HG02938 (cell line): ENCODE measurements at regions not wholly inside any gene's neighbourhood (a gene's known extent, or its start where the extent isn't known, plus 50 kb on each side); places are given as distances from the start of the nearest gene placed in this dataset.

Experiments
- ATAC-seq: cut with Tn5 transposase; IDR thresholded peaks from one replicate; pipeline ENCODE4 v1.9.1; 2021; ENCODE audit warnings: mild to moderate bottlenecking, moderate library complexity; ENCODE audit not compliant: unreplicated experiment

DNA sequence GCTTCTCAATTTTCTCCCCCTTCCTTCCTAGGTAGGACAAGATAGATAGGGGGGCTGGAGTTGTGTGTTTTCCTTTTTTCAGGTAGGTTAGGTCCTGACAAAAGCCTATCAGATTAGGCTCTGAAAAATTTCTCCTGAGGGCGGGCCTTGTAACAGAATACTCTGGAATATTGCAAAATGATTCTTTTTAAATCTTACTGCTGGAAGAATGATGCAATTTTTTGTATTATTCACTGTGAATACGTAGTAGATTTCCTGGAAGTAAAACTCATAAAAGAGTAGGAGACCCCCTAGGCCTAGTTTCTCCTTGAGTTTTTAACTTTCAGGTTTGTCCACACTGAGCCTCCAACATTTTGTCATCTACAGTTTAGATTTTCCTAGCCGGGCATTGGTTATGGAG lies 1701.8 kb downstream of the EFNA5 start:
- ATAC-seq, result no peak

DNA sequence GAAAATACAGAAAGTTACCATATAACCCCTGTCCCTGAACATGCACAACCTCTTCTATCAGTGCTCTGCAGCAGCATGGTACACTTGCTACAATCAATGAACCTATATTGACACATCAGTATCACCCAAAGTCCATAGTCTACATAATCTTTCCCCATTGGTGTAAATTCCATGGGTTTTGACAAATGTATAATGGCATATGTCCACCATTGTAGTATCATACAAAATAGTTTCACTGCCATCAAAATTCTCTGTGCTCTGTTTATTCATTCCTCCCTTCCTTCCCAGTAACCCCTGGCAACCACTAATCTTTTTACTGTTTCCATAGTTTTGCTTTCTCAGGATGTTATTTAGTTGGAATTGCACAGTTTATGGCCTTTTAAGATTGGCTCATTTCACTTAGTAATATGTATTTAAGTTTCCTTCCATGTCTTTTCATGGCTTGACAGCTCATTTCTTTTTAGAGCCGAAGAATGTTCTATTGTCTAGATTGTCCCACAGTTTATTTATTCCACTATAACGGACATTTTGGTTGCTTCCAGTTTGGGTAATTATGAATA lies 1707.0 kb downstream of the EFNA5 start:
- ATAC-seq, result no peak

DNA sequence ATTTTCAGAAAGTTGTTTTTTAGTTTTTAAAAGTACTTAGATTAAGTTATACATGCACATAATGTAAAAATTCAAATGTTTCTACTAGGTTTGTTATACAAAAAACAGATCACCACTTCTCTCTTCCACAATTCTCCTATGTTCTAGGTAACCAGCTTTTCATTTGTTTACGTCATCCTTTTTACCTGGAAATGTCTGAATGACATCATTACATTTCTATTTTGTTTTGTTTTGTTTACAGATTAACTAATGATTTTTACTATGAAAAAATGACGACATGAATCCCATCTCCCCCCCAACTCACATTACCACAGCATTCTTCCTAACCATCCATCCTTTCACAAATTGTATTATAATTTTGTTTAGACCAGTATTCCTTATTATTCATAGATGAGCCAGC lies 1709.2 kb downstream of the EFNA5 start:
- ATAC-seq, result no peak

DNA sequence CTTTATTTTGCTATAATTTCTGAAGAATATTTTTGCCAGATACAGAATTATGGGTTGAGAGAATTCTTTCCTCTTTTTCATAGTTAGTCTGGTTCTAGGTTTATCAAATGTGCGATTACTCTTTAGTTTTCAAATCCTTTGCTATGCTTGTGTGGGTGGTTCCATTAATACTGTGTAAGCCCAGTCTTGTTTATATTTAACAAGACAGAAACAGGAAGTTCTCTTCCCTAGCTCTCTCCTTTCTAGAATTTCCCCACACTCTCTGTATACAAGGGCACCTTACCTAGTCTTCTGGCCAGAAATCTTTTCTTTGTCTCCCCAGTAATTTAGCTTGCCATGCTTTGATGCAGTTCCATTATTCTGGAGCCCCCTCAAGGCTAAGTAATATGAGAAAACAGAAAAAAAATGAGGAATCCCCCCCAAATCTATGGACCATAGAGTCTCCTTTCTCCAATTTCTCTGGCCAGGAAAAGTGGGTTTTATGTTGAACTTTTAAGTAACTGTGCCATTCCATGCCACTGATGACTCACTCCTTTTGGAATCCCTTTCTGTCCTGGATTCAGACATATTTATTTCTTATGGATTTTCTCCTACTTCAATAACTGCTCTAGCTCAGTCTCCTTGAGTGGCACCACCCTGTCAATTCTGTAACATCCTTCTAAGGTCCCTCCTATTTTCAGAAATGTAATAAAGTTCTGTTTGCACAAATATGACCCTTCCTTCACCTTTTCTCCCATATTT lies 1714.1 kb downstream of the EFNA5 start:
- ATAC-seq, result no peak

DNA sequence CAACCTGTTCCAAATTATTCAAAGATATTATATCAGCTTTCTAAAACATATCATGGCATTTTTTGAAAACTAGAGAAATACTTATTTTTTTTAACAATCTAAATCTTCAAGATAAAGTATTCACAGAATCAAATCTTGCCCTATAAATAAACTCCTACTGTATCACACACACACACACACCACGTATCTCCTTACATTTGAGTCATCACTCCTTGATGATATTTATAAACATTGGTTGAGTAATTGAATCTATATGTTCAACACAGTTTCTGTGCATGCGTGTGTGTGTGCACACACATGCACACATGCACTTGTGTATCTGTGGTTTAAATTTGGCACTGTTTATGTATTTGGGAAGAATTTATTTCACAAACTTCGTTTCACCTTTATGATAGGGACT lies 1716.4 kb downstream of the EFNA5 start:
- no peak for ATAC-seq

DNA sequence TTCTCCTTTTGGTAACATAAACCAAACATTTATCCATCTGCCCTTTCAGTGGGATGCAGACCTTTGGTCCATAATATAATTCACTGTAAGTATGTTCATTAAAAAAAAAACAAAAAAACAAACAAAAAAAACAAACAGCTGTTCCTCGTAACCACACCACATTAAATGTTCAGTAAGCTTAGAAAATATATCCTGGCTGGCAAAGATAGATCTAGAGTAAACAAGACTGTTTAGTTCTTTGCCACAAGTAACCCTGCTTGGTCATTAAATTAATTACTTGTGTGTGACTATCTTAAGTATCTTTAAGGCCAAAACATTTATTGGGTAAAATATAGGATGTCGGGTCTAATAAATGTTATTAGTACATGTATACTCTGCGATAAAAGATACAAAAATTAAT lies 1717.1 kb downstream of the EFNA5 start:
- no peak for ATAC-seq

DNA sequence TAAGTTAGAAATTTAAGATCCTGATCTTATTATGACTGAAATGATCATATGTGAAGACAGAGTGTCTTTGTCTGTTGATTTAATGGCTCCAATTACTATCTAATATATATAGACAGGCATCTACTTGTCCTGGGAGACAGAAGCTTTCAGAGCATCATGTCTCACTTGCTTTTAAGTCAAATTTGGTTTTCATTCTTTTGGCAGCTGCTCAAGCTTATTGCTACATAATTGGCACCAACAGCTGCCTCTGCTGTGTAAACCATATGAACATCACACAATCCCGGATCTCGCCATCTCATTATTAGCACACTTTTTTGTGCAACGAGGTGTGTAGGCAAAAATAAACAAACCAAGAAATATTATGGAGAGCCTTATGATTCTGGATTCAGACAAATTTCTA lies 1717.9 kb downstream of the EFNA5 start:
- no peak for ATAC-seq

DNA sequence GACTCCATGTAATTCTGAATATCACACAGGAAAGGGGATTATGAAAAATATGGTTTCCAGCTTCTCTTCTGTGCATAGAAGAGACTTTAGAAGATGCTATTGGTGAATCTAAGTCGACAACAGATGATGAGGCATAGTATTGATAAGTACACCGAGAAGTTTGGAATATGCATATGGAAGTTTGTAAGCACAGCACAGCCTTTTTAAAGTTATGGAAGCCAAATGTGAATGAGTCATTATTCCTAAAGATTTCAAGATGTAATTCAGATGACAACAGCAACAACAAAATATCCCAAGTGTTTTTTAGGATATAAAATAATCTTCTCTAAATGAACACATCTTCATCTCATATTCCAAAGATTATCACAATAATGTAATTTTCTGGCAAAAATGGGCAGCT lies 1723.3 kb downstream of the EFNA5 start:
- ATAC-seq, result no peak

DNA sequence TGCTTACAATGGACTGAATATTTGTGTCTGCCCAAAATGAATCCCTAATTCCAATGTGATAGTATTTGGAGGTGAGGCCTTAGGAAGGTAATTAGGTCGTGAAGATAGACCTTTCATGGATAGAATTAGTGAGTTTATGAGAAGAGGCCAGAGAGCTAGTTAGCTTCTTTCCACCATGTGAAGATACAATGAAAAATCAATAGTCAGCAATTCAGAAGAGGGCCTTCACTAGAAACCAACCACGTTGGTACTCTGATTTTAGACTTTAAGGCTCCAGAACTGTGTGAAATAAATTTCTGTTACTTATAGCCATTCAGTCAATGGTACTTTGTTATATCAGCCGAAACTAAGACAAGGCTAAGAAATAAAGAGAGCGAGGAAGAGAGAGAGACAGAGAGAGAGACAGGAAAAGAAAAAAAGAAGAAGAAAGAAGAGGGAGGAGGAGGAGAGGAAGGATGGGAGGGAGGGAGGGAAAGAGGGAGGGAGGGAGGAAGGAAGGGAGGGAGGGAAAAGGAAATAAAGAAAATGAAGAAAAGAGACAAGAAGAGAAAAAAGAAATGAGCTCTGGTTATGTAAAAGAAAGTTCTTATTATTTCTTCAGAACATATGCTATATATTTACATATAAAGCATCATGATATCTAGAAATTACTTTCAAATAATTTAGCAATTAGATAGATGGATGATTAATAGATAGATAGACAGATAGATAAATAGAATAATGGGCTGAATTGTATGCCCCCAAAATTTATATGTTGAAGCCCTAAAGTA lies 1725.3 kb downstream of the EFNA5 start:
- ATAC-seq, result no peak

DNA sequence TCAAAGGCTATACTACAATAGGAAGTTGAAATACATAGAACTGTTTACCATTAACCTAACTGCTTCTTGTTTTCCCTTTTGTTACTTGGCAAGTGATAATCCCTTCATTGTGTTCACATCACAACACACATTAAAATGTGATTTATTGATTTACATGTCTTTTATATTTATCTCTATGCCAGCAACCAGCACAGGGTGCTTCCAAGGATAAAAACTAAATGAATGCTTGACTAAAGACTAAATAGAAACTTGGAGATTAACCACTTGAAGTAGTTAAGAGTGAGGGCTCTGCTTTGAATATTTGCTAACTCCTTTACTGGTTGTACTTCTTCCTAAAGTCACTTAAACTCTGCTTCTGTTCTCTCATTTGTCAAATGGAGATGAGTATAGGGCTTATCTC lies 1730.6 kb downstream of the EFNA5 start:
- no peak for ATAC-seq

DNA sequence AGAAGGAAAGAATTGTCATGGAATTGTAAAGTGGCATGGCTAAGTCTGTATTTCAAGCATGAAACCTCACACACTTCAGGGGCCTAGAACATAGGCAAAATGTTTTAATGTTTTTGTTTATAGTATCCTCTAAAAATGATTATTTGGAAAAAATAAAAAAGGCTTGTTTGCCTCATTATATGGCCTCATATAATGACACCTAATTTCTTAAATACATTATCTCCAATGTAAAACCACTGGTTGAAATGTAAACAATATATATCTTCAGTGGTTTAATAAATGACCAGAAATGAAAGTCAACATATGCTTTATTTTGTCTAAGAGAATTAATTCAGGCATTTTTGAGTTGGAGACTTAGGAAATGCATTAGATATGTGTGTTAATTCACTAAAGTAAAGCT lies 1736.6 kb downstream of the EFNA5 start:
- ATAC-seq, result no peak

DNA sequence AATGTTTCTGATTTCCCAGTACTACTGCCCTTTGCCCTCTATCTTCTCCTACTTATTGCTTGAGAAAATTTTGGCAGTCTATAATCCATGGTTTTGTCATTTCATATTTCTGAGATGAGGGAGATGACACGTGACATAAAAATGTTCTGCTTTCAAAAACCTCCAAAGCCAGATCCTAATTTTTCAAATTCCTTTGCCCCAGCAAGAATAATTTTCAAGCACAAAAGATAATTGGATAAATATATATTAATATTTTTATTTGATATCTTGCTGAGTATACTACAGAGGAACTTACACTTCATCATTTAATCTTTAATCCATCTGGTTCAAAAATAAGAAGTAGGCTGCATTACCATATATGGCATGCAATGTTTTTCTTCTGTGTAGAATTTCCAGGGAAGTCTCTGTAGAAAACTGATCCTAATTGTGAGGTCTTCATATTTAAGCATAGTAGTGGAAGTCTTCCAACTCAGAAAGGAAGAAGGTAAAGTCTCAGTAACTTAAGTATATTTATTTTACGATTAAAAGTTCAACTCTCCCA lies 1738.8 kb downstream of the EFNA5 start:
- no peak for ATAC-seq

DNA sequence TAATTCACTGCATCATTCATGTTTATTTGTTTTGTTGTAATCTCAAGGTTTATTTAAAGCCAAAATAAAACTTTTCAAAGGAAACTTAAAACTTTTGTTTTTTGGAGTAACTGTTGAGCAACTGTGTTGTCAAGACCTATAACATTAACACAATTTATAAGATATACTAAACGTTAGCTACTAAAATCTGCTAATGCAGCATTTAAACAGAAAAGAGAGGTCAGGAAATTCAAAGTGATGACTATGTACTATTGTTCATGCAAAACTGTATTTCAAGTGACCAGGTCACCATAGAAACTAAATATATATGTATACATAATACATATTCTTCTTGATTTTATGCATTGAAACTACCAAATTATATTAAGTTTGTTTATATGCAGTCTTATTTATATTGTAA lies 1740.9 kb downstream of the EFNA5 start:
- no peak for ATAC-seq

DNA sequence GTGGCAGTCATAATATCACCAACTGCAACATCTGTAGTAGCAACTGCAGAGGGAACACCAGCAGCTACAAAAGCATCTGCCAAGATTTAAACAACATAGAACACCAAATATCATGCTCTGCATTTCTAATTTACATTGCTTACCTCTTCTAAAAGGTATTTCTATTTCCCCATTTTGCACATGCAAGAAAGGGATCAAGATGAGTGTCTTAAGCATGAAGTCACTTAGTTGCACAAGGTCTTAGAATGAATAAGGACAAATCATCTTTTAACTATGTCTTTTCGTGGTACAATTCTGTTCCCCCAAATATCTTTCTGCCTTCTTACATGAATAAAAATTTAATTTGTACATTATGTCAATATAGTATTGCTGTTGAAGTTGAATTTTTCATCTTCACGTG lies 1746.4 kb downstream of the EFNA5 start:
- no peak for ATAC-seq

DNA sequence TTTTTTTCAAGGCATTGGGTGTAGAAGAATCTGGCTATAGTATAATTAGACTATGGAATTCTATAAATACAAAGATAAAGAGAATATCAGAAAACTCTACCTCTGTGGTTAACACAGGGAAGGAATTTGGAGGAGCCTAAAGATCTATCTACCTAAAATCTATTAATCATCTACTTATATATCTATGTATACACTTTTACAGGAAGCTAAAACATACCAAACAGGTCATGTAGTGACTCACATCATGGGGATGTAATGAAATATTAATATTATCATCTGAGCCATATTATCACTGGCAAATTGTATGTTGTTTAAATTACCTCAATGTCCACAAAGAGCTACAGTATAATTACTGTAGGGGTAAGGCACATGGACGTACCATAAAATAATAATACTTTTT lies 1748.2 kb downstream of the EFNA5 start:
- no peak for ATAC-seq

DNA sequence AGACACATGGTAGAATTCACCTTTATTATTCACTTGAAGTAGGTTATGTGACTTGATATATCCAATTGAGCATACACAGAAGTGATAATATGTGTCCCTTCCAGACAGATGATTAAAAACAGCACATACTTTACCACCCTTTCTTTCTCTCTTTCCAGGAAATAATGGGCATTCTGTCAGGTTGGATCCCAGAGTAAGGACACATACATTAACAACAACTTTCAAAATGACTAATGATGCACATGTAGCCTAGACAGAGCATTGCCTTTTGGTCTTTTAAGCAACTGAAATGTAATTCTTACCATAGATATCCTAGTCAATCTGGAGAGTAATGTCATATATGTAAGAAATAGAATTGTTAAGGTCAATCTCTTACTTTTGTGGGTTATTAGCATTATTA lies 1748.7 kb downstream of the EFNA5 start:
- no peak for ATAC-seq

DNA sequence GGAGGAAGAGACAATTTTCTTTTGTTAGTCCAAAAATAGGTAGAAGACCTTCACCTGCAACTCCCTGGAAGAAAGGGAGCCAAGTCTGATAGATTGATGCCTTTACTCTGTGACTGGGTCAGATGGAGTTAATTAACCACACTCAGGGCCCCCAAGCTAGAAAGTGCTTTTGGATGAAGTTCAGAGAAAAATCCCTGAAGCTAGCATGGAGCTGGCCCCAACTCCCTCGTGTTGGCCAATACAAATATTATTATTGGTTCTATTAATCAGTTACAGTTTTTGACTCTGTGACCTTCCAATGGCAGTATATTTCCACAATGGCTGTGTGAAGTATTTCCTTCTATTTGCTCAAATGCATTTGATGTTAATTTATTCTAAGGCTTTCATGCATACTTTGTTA lies 1753.5 kb downstream of the EFNA5 start:
- ATAC-seq, result no peak

DNA sequence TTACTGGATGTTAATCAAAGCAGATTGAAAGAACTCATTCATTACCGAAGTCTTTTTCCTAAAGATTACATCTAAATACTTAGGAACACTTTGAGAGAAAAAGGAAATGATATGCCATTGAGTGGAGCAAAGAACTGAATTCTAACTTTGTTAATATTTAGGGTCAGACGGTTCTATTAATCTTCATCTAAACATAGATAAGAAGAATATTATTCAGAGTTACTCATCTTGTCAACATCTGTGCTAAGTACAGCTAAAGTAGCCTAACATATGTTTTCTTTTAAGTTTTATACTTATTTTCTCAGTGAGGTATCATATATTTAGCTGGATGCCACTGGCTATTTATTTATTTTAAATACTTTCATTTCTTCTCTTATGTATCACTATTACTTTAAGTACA lies 1763.7 kb downstream of the EFNA5 start:
- no peak for ATAC-seq

DNA sequence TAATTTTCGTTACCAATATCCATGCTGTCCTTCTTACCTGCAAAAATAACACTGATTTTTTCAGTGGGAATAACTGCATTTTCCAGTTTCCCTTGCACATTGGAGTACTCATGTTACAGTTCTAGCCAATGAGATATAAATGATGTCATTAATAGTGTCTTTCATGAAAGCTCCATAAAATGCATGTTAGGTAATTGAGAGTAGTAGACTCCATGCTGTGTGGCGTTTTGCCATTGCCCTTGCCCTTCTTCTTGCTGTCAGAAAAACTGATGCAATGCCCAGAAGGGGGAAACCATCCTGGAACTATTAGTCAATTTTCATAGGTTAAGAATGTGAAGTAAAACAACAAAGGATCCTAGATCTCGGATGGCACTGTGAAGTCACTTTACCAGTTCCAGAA lies 1765.3 kb downstream of the EFNA5 start:
- ATAC-seq, result no peak

DNA sequence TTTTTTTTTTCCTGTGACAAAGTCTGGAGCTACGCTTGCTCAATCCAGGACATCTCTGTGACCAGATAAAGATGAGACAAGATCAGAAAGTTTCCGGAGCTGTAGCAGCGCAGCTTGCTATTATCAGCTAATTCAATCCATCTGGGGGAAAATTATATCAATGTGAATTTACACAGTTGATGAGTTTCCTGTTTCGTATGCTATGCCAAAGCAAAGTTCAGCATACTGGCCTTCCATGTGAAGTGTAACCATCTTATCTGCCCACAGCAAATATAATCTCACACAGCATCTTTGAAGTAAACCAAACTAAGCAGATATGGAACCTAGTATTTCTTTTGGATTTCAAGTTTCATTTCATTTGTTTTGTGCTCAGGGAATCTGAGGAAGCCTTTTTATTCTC lies 1767.7 kb downstream of the EFNA5 start:
- ATAC-seq, result no peak

DNA sequence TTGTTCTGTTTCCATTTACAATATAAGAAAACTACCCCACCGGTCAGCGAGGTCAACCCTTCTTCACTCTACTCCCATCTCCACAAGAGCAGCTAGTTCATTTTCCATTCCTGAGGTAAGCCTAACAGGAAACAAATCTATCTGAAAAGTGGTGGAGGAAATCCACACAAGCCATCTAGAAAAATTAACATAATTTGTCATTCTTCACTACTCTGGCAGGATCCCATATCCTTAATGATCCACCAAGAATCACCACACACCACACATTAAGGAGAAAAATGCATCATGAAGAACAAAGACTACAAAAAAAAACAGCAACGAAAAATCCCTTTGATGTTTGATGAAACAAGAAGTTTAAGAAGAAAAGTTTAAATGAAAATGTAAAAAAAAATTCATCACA lies 1771.0 kb downstream of the EFNA5 start:
- no peak for ATAC-seq

DNA sequence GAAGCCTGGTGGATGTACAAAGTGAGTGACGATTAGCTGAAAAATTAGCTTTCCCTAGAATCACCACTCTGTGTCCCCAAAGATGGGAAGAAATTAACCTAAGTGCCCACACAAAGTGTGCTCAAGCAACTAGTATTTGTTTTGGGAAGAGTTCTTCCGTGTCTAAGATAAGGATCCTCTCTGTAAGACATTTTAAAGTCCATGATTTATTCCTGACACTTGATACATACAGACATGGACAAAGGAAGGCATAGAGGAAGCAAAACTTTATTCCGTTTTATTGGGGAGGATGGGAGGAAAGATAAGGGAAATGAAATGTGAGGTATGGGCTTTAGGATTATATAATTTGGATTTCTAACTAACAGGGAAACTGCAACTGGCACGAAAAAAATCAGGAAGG lies 1772.6 kb downstream of the EFNA5 start:
- no peak for ATAC-seq
